ENCODE measurements at regions not wholly inside any gene's neighbourhood (a gene's known extent, or its start where the extent isn't known, plus 50 kb on each side); places are given as distances from the start of the nearest gene placed in this dataset.

DNA sequence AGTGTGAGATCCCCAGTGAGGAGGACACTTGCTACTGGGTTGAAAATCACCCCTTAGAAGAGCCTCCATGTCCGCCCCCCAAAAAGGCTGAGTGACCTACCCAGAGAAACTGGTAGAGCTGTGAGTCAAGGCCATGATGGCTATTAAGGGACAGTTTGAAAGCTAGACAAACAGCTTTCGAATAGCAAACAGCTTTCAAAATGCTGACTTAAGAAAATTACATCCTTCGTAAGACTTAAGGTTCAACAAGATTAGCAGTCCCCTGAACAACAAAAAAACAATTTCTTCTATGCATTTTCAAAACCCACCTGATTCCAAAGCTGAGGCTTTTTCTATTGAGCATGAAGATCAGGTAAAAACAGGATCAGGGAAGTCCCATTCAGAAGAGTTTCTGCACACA, 269.7 kb upstream of the SOX2 start:
- no peak for DNase-seq (ENCODE audit: low spot score)

DNA sequence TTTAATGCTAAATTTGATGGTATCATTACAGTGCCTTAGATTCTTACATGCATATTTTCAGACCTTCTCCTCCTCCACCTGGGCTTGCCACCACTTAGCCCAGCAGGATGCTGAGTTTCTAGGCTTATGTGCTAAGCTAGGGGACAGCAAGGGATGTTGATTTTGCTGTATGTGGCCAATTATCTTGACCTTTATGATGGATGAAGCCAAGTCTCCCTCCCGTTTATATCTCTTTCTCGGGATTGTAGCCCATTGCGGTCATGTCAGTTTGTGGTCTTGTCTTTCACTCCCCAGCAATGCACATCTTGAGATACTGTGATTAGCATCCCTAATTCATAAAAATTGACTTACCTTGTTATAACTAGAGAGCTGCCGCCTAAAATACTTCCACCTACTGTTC, 278.7 kb upstream of the SOX2 start:
- DNase-seq (ENCODE audit: low spot score), result no peak

DNA sequence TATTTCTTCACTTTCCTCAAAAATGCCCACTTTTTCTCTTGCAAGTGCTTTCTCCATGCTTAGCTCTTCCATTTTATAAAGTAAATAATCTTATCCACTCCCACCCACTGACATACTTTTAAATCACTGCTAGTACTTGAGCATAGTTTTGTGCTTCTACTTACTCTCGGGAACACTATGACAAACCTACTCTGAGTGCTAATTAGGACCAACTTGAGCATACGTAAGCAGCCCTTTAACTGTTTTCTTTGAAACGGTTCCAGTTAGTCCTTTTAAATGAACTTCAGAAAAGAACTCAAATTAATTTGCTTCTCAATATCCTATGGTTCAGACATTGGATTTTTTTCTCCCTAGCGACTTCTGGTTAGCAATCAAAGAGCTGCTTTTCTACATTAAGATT, 280.0 kb upstream of the SOX2 start:
- peak; percentile 27 for DNase-seq (ENCODE audit: low spot score)

- DNase-seq (ENCODE audit: low spot score), result peak; percentile 26
Measured at GRCh38 chr3:181425074-181425473, 286.7 kb upstream of the SOX2 start.

- no peak for DNase-seq (ENCODE audit: low spot score)
Measured at GRCh38 chr3:181418233-181418632, 293.5 kb upstream of the SOX2 start.

GRCh38 chr3:181417748-181418147, 294.0 kb upstream of the SOX2 start:
- peak; percentile 87 for DNase-seq (ENCODE audit: low spot score)

- no peak for DNase-seq (ENCODE audit: low spot score)
Measured at GRCh38 chr3:181410870-181411269, 300.9 kb upstream of the SOX2 start.

- DNase-seq (ENCODE audit: low spot score), result no peak
Measured at GRCh38 chr3:181403876-181404660, 307.7 kb upstream of the SOX2 start.

- no peak for DNase-seq (ENCODE audit: low spot score)
Measured at GRCh38 chr3:181402347-181402746, 309.4 kb upstream of the SOX2 start.

DNA sequence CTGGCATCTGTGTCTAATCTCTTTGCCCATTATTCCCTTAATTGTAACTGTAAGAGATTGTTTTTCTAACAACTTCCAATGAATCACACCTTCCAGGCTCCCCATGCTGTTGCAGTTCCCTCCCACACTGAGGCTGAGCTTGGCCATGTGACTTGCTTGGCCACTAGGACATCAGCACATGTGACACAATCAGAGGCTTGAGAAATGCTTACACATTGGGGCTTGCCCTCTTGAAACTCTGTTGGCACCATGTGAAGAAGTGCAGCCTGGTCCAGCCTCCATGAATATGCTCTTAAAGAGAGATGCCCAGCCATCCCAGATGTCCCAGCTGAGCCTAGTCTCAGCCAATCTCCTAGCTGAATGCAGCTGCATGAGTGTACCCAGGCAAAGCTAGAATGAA, 326.8 kb upstream of the SOX2 start:
- peak; percentile 14 for DNase-seq (ENCODE audit: low spot score)

GRCh38 chr3:181383760-181384159, 328.0 kb upstream of the SOX2 start:
- DNase-seq (ENCODE audit: low spot score), result no peak

- DNase-seq (ENCODE audit: low spot score), result no peak
Measured at GRCh38 chr3:181383201-181383600, 328.5 kb upstream of the SOX2 start.

DNA sequence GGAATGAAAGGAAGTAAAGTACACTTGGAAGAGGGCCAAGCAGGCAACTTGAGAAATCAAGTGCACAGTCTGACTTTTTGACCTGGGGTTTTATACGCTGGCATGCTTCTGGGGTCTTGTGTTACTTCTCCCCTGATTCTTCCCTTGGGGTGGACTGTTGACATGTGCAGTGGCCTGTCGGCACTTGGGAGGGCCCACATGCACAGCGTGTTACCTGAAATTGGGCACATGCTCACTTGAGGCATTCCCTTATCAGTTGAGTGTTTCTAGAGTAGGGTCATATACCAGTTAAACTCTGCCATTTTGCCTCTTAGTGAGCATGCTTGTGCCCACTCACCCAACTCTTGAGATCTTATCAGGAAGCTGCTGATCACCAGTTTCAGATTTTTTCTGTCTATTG, 329.1 kb upstream of the SOX2 start:
- DNase-seq (ENCODE audit: low spot score), result no peak

DNA sequence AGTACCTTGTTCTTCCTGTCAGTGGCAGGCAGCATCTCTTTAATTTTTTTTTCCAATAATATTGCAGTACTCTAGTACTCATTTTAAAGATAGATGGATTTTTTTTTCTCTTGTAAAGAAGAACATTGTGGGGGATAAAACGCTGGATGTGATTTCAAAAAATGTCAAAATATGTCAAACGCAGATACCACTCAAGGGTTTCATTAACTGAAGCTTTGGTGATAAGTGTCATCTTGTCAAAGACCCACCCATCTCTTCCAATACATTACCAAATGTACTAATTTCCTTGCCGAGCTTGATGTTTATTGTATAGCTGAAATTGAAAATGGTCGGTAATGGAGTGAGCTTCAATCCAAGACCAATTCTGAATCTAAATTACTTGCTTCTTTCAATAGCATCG, 332.4 kb upstream of the SOX2 start:
- DNase-seq (ENCODE audit: low spot score), result no peak

DNA sequence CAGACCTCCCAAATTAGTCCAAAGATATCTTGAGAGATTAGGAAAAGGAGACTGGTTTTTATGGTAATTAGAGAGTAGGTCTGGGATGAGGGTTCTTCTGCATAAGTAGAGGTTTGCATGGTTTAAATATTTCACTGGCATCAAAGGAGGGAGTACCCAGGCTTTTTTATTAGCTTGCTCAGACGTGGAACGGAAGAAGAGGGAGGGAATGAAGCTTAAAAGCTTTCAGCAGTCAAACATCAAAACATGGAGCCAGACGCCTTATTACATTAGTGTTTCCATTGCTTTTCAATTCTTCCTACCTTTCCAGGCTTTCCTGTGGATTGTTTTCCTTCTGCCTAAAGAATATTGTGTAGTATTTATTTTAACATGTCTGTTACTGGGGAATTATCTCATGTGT, 342.1 kb upstream of the SOX2 start:
- no peak for DNase-seq (ENCODE audit: low spot score)

DNA sequence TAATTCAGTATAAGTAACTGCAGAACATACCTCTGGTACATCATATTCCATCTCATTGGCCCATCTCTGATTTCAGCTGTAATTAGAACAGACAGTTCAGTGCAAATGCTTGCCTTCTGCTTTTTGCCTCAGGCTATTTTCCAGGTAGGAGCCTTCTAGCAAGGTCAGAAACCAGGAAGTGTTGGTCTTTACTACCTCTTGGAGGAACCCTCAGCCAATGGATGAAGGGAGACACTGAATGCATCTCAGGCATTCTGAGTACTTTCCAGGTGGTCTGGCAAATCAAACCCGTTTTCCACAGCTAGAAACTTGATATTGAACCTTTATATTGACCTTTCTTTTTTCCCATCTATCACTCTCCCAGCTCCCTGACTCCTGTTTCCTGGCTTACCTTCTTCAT, 348.5 kb upstream of the SOX2 start:
- no peak for DNase-seq (ENCODE audit: low spot score)

DNA sequence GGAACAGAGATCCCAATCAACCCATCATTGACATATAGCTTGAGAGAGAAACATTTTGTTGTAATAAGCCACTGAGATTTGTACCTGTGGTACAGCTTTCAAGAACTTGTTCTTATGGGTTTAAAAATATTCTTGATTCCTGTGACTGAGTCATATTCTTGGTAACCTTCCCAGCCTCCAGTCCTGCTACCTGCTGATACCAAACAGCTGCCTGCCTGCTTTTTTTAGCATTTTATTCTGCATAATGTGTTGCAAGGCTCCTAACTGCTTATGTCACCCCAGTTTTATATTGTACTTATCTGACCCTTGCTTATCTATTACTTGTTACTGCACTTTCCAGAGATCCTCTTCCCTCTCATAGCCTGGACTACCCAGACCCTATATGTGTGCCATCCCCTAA, 349.3 kb upstream of the SOX2 start:
- no peak for DNase-seq (ENCODE audit: low spot score)

DNA sequence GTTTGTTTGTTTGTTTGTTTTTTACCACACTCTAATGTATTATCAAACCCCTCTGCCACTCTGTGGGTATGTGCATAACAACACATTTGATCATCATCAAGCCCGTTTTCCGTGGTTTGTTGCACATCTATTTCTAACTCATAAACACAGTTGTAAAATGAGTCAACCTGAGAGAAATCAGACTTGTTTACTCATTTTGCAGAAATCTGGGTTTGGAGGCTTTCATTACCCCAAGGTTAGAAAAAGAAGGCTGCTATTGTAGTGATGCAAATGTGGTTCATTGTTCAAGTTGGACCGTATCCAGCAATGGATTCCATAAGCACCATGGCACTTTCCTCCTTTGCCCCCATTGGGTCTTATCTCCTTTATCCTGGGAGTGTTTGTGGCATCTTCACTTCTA, 353.2 kb upstream of the SOX2 start:
- no peak for DNase-seq (ENCODE audit: low spot score)

DNA sequence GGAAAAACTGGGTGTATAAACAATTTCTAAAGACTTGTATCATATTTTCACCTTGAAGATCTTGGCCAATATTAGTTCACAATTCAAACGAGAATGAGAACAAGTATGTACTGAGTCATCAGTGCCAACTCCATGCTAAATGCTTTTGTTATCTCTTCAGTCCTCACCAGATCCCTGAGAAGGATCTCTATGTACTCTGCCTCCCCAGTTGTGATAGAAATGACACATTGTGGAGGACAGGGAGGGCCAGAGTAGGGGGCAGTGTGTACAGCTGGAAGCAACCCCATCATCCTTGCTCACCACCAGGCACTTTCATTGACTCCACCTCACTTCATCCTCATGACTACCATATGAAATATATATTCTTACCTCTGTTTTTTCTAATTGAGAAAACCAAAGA, 353.7 kb upstream of the SOX2 start:
- no peak for DNase-seq (ENCODE audit: low spot score)

GRCh38 chr3:181354140-181354539, 357.6 kb upstream of the SOX2 start:
- no peak for DNase-seq (ENCODE audit: low spot score)

DNA sequence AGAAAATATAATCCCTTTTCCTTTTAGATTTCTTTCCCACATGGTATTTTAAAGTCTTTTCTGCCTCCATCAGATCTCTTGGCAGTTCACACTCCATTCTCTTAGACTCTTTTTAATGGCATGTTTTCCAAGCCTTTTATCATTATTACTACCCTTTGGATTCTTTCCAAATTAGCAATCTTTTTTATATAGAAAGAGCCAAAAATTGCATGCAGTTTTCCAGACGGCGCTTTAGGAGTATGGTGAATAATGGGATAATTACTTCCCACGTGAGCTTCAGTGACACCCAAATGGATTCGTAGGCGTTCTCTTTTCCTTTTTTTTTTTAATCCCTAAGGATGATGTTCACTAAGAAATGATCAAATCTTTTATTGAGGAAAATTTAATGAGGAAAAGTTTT, 354.8 kb upstream of the DNAJC19 start:
- no peak for DNase-seq (ENCODE audit: low spot score)

GRCh38 chr3:181336597-181336996, 347.1 kb upstream of the DNAJC19 start:
- DNase-seq (ENCODE audit: low spot score), result no peak

GRCh38 chr3:181333394-181333793, 343.9 kb upstream of the DNAJC19 start:
- no peak for DNase-seq (ENCODE audit: low spot score)

DNA sequence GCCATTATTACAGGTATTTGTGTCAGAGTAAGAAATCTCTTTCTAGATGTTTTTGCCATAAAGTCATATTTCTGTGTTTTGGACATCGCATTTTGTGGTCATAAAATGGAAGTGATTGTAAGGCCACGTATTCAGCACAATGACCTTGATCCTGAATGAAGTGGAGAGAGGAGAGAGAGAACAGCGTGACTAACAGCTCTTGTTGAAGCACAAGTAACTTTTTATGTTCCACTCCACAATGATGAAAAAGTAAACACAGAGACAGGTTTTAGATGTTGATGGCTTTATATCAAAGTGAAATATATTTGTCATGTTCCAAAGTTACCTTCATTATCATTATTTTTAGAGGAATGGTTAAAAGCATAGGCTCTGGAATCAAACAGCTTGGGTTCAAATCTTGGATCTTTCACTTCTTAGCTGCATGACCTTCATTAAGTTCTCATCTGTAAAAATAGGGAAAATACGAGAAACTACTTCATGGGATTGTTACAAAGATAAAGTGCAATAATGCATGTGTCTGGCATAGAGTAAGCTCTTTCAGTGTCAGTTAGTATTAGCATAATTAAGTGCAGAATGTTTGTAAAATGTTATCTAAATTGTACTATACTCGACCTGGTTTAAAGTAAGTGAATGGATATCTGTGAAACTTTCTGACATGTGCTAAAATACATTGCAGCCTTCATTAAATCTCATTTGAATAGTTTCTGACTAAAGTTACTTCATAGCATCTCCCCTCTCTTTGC, 341.5 kb upstream of the DNAJC19 start:
- peak; percentile 32 for DNase-seq (ENCODE audit: low spot score)
